ENCODE measurements at regions not wholly inside any gene's neighbourhood (a gene's known extent, or its start where the extent isn't known, plus 50 kb on each side); places are given as distances from the start of the nearest gene placed in this dataset.

DNA sequence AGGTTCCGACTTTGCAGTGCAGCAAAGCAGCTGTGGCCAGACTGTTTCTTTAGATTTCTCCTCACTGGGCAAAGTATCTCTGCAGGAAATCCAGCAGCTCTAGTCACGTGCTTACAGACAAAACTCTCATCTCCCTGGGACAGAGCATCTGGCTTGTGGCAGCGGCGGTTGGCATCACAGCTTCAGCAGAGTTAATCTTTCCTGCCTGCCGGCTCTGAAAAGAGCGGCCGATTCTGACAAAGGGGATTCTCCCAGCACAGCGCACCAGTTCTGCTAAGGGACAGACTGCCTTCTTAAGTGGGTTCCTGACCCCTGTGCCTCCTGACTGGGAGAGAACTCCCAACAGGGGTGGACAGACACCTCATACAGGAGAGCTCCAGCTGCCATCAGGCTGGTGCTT, 1357.3 kb upstream of the TENM4 start (continued):
- TF ChIP-seq DPF2 (IDR thresholded peaks at IDR 0.05) (no peak), NR2F1 (conservative IDR thresholded peaks at IDR 0.05) (no peak), SPI1 (IDR thresholded peaks at IDR 0.05; ENCODE audit: borderline replicate concordance, insufficient read depth, low read depth, low read length) (no peak), MYB (IDR thresholded peaks at IDR 0.05; ENCODE audit: borderline replicate concordance, low read depth, low read length) (no peak), MYC (IDR thresholded peaks at IDR 0.05; ENCODE audit: insufficient read depth, insufficient read length, insufficient replicate concordance, low read length, severe bottlenecking) (no peak), MTA2 (IDR thresholded peaks at IDR 0.05; ENCODE audit: low read depth) (no peak), SMAD5 (IDR thresholded peaks at IDR 0.05; ENCODE audit: low read depth) (no peak)
- TF ChIP-seq, protein P1, sequence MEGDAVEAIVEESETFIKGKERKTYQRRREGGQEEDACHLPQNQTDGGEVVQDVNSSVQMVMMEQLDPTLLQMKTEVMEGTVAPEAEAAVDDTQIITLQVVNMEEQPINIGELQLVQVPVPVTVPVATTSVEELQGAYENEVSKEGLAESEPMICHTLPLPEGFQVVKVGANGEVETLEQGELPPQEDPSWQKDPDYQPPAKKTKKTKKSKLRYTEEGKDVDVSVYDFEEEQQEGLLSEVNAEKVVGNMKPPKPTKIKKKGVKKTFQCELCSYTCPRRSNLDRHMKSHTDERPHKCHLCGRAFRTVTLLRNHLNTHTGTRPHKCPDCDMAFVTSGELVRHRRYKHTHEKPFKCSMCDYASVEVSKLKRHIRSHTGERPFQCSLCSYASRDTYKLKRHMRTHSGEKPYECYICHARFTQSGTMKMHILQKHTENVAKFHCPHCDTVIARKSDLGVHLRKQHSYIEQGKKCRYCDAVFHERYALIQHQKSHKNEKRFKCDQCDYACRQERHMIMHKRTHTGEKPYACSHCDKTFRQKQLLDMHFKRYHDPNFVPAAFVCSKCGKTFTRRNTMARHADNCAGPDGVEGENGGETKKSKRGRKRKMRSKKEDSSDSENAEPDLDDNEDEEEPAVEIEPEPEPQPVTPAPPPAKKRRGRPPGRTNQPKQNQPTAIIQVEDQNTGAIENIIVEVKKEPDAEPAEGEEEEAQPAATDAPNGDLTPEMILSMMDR (IDR thresholded peaks at IDR 0.05 in 2 of 3, conservative IDR thresholded peaks at IDR 0.05 in 1 of 3; ENCODE audit: control insufficient read depth in 2 of 3, extremely low read depth in 1 of 3, insufficient read depth in 1 of 3, low read depth in 3 of 3, low read length in 3 of 3) = no peak

DNA sequence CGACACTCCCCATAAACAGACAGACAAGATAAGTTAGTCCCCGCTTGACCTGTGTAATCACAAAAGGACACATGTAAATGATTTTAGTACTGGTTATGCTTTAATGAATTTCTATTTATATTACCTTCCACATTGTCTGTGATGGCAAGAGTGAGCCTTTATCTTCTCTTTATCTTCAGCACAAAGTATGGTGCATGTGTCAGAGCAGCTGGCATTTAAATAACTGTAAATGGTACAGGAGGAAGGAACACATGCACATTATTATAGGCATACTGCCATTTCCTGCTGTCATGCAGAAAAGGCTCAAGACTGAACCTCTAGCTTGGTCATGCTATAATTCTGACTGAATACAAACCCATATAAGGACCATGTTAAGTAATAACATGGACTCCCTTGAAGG, 1342.7 kb upstream of the TENM4 start:
- intact Hi-C loops (cut with micrococcal nuclease; ENCODE audit: unreplicated experiment) = no loop called here
- no peak overlapping the region for H3K4me2 ChIP-seq (ENCODE audit: control insufficient read depth, insufficient read depth)
- ChIA-PET RAD21 (ENCODE audit: unreplicated experiment) (no interaction called here), POLR2A (no interaction called here), CTCF (no interaction called here), SMC1A (ENCODE audit: uncharacterized antibody, unreplicated experiment) (interaction anchor here (0.6 kb wide), 1 partner anchor 82 kb away, joined by 3 read pairs; no protein-coding TSS in a partner anchor)
- no peaks in the 10 kb centered on the region for H3K36me3 ChIP-seq (ENCODE audit: control insufficient read depth in 2 of 2, insufficient read depth in 2 of 2, low read length in 1 of 2)
- DNase-seq (ENCODE audit: low read depth, low spot score) = no peak
- no peak overlapping the region for H3K4me3 ChIP-seq
- ATAC-seq = no peak
- no peaks in the 10 kb centered on the region for H3K9me3 ChIP-seq (replicated peaks; ENCODE audit: control insufficient read depth, insufficient read depth, low read length)
- no peaks in the 10 kb centered on the region for H3K79me2 ChIP-seq (ENCODE audit: control insufficient read depth, insufficient read depth, low read length)
- H4K20me1 ChIP-seq (ENCODE audit: control insufficient read depth, insufficient read depth) = no peaks in the 10 kb centered on the region
- no peaks in the 10 kb centered on the region for H3K4me1 ChIP-seq (ENCODE audit: control insufficient read depth, insufficient read depth, low read length)
- WGBS (ENCODE audit: insufficient coverage, insufficient replicate concordance, low lambda C conversion rate, missing lambda C conversion rate) = 19% methylated on average over 2 of the region's 2 CpGs
- no peaks in the 10 kb centered on the region for H3K27me3 ChIP-seq (replicated peaks in 1 of 2; ENCODE audit: control insufficient read depth in 2 of 2, insufficient read depth in 2 of 2, low read length in 1 of 2)
- no peak overlapping the region for H3K9ac ChIP-seq (ENCODE audit: control insufficient read depth, insufficient read depth, low read length)
- H2AFZ ChIP-seq (ENCODE audit: control insufficient read depth, low read depth, low read length) = no peak overlapping the region
- BruUV-seq (replicated peaks) = no TSS peak
- no peak overlapping the region for H3K27ac ChIP-seq (ENCODE audit: control insufficient read depth, insufficient read depth)
- no peak for FAIRE-seq
- in situ Hi-C loops (cut with MboI) = no loop called here
- TF ChIP-seq EP300 (IDR thresholded peaks at IDR 0.05; ENCODE audit: borderline replicate concordance in 1 of 2, control insufficient read depth in 1 of 2, low read depth in 2 of 2, low read length in 2 of 2) = no peak
- TF ChIP-seq, protein P2, sequence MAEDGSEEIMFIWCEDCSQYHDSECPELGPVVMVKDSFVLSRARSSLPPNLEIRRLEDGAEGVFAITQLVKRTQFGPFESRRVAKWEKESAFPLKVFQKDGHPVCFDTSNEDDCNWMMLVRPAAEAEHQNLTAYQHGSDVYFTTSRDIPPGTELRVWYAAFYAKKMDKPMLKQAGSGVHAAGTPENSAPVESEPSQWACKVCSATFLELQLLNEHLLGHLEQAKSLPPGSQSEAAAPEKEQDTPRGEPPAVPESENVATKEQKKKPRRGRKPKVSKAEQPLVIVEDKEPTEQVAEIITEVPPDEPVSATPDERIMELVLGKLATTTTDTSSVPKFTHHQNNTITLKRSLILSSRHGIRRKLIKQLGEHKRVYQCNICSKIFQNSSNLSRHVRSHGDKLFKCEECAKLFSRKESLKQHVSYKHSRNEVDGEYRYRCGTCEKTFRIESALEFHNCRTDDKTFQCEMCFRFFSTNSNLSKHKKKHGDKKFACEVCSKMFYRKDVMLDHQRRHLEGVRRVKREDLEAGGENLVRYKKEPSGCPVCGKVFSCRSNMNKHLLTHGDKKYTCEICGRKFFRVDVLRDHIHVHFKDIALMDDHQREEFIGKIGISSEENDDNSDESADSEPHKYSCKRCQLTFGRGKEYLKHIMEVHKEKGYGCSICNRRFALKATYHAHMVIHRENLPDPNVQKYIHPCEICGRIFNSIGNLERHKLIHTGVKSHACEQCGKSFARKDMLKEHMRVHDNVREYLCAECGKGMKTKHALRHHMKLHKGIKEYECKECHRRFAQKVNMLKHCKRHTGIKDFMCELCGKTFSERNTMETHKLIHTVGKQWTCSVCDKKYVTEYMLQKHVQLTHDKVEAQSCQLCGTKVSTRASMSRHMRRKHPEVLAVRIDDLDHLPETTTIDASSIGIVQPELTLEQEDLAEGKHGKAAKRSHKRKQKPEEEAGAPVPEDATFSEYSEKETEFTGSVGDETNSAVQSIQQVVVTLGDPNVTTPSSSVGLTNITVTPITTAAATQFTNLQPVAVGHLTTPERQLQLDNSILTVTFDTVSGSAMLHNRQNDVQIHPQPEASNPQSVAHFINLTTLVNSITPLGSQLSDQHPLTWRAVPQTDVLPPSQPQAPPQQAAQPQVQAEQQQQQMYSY (CRISPR knock-in tag; IDR thresholded peaks at IDR 0.05) = no peak
- TF ChIP-seq TCF3 (IDR thresholded peaks at IDR 0.05; ENCODE audit: borderline replicate concordance, insufficient read depth, low read depth, low read length) = no peak
- TF ChIP-seq MYB (IDR thresholded peaks at IDR 0.05; ENCODE audit: borderline replicate concordance, low read depth, low read length) = no peak
- TF ChIP-seq, protein P3, sequence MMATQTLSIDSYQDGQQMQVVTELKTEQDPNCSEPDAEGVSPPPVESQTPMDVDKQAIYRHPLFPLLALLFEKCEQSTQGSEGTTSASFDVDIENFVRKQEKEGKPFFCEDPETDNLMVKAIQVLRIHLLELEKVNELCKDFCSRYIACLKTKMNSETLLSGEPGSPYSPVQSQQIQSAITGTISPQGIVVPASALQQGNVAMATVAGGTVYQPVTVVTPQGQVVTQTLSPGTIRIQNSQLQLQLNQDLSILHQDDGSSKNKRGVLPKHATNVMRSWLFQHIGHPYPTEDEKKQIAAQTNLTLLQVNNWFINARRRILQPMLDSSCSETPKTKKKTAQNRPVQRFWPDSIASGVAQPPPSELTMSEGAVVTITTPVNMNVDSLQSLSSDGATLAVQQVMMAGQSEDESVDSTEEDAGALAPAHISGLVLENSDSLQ (IDR thresholded peaks at IDR 0.05) = no peak
- TF ChIP-seq TBL1XR1 (IDR thresholded peaks at IDR 0.05; ENCODE audit: low read depth, low read length) = no peak
- TF ChIP-seq NFIC (IDR thresholded peaks at IDR 0.05; ENCODE audit: low read depth, low read length) = no peak
- TF ChIP-seq RAD21 (IDR thresholded peaks at IDR 0.05; ENCODE audit: insufficient read depth, low read depth, low read length) = no peak
- no peak for TF ChIP-seq SPI1 (IDR thresholded peaks at IDR 0.05; ENCODE audit: borderline replicate concordance, insufficient read depth, low read depth, low read length)
- TF ChIP-seq KAT2A (conservative IDR thresholded peaks at IDR 0.05; ENCODE audit: control insufficient read depth, low read depth, low read length) = no peak
- no peak for TF ChIP-seq KLF5 (IDR thresholded peaks at IDR 0.05; ENCODE audit: partially characterized antibody)
